CD4-positive, alpha-beta T cell treated with Interleukin-6 for 4 hours (primary cell): ENCODE measurements at regions not wholly inside any gene's neighbourhood (a gene's known extent, or its start where the extent isn't known, plus 50 kb on each side); places are given as distances from the start of the nearest gene placed in this dataset.

ENCODE experiments used
- DNase-seq: peaks from one replicate; pipeline ENCODE4 v3.0.0-alpha.2; 2020; ENCODE audit warnings: mixed read lengths

DNA sequence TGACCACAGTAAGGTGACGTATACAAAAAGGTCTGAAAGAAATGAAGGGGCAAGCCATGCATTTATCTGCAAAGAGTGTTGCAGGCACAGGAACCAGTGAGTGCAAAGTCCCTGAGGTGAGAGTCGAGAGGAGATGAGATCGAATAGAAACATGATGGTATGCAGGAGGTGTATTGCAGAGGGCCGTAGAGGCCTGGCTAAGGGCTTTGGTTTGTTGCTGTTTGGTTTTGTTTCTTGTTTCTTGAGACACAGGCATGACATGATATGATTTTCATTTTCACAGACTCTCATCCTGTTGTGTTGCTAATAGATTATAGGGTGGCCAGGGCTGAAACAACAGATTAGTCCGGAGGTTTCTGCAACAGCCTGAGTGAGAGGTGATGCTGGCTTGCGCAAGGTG lies 80.4 kb downstream of the HSPH1 start:
- DNase-seq, result no peak

DNA sequence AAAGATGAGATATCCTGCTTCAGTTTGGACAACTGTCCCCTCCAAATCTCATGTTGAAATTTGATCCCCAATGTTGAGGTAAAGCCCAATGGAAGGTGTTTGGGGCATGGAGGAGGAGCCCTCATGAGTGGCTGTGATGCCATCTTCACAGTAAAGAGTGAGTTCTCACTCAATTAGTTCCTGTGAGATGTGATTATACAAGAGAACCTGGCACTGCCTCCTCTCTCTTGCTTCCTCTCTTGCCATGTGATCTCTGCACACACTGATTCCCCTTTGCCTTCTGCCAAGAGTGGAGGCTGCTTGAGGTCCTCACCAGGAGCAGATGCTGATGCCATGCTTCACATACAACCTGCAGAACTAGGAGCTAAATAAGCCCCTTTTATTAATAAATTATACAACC lies 86.9 kb downstream of the HSPH1 start:
- no peak for DNase-seq

DNA sequence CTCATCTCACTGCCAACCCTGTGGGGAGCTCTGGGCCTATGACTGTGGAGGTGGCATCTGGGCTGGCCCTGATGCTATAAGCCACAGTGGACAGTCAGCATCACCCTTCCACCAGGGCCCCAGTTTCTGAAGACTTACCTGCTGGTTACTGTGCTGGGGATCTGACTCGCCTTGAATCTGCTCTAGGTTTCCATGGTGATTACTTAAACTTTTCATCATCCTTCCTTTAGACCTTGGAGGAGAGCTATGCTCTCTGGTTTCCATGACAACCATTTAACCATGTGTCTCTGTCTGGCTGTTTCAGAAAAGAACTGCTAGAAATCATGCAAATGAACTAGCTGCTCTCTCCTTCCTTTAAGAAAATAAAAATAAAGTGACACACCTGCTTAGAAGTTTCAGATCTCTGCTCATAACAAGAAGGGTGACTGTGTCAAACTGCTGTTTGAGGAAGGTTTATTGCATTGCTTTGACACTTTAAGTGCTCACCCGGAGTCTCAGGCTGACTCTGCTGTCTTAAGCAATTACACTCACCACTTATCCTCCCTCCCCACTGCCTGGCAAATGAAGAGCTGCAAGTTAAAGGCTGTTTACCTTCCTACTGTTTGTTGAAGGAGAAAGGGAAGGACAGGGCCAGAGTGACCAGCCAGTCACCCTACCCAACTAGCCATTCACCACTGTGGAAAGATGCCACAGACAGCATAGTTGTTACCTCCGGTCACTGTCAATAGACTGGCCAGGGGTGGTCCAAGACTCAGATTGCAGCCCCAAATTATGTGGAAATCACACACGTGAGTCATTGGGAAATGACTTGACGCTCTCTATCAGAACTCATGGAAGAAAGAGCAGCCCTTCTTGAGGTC lies 87.6 kb downstream of the HSPH1 start:
- no peak for DNase-seq

DNA sequence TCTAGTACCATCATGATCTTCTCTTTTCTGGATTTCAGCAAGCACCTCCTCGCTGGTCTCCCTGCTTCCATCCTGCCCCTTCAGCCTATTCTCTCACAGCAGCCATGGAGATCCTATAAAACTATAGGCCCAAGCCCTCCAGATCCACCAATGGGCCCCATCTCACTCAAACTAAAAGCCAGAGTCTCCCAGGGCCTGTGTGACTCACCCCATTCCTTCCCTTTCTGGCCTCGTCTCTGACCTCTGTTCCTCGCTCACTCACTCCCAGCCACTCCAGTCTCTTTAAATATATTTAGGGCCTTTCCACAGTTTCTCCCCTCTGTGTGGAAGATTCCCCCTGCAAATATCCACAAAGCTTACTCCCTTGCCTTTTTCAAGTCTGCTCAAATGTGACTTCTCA lies 89.7 kb downstream of the HSPH1 start:
- no peak for DNase-seq

DNA sequence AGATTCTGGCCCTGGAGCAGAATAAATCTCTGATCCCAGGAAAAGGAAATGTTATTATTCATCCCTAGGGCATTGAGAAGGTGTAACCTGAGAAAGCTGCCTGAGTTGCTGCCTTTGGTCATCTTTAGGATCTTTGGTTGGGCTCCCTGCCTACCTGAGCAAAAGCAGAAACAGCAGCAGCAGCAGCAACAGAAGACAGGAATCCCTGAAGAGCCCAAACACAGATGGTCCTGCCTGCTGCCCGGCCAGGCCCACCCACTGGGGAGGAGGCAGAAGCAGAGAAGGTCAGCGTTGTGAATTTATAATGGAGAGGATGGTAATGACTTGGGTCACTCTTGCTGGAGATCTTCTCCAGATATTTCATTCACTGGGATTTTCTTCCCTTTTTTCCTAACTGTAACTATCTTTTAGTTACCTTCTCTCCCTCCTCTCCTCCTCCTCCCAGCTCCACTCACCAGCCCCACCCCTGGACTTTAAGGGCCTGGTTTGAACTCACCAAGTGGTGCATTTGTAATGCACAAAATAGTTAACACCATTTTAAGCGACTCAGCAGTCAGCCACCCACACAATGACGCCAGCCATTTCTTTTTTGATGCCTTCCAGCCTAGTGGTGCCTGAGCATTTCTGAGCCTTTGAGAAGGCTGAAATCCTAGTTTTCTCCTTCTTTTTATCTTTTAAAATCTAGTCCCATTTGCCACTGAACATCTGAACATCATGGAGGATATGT lies 91.7 kb downstream of the HSPH1 start:
- DNase-seq, result no peak

DNA sequence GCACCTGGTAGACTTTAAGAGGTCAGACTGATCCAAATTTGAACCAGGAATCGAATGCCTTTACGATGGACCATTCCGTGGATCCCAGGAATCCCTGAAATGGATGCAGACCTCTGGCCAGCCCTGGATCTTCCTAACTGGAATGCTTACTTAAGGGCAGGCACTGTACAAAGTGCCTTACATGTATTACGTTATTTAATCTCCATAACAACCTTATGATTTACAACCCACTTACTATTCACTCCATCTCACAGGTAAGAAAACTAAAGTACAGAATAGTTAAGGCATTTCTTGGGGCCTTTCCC lies 93.6 kb downstream of the HSPH1 start:
- DNase-seq, result no peak

DNA sequence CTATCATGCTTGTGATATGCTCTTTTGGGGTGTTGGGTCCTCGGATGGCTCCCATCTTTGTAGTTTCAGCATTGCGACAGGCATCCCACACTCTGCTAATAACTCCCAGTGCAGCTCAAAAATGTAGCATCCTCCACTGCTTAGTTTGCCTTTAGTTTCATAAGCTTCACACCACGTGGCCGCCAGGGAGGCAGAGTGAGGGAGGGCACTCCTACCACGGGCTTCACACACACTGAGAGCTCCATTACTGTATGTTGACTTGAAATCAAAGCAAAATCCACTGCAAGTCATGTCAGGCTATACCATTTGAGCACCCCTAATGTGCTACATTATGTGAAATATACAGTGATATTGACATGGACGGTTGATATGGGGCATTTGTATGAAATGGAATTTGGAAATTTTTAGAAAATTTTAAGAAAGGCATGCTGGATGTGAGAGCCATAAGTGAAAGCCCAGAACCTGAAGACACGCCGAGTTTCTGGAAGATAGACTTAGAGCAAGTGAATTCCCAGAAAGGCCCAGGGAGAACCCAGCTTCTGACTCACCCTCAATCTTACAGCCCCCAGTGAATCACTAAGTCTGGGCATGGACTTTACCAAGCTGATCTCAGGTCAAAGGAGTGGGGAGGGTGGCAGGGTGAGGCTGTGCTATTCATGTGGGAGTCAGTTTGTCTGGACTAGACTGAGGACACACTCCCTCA lies 94.1 kb downstream of the HSPH1 start:
- no peak for DNase-seq

DNA sequence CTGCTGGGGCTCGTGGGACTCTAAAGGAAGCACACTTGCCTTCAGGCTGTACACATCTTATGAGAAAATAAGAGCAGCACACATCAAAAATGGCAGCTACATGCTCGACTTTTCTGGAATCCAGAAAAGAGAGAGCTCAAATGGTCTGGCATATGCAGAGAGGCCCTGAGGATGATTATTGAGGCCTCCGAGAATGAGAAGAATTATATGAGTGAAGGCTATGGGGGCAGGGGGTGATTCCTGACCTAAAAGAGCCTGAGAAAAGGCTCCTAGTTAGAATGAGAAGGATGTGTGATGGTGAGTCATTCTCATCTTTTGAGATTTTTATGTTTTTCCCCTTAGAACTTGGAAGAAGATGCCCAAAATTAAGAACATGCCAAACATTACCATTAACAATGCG lies 97.1 kb downstream of the HSPH1 start:
- DNase-seq, result no peak

DNA sequence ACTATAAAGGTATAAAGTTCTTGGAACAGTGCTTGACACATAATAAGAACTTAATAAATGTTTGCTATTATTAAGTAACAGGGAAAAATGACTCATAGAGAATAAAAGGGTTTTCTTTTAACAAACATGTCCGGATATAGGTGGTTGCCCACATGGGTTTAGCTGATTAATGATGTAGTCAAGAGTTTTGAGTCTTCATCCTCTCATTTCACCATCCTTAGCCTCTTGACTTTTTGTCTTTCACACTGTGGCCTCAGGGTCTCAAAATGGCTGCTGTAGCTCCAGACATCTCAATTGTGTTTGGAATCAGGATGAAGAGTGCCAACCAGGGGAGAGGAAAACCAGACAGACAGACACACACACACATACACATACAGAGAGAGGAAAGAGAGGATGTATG lies 97.9 kb downstream of the HSPH1 start:
- no peak for DNase-seq

DNA sequence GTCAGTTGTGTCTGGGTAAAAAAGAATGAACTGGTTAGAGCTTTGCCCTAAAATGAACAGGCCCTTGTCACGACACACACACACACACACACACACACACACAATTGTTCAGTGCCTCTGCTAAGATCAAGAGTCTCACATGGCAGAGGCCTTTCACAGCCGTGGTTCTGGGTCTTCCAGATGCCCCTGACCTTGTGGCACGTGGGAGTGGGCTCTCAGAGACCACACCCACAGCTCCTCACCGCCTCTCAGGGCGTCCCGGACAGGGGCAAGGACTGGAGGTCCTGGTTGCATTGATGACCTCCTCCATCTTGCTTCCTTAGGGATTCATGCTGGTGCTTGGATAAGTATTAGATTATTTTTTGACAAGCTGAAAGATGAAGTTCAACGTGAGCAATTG lies 101.0 kb downstream of the HSPH1 start:
- DNase-seq, result no peak

DNA sequence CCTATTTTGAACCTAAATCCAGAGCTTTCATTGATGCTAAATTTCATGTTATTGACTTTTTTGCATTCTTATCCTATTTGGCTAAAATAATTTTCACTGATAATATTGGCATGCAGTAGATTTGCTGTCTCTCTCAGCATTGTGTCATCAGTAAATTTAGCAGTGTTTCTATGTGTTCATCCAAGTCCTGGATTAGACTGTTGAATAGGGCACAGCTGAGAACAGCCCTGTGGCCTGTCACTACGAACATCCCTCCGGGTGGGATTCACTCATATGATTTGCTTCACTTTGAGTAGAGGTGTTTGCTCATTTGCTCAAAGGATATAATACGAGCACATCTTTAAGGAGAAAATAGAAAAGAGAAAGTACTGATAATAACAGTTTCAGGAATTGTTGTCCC lies 101.5 kb downstream of the HSPH1 start:
- no peak for DNase-seq

DNA sequence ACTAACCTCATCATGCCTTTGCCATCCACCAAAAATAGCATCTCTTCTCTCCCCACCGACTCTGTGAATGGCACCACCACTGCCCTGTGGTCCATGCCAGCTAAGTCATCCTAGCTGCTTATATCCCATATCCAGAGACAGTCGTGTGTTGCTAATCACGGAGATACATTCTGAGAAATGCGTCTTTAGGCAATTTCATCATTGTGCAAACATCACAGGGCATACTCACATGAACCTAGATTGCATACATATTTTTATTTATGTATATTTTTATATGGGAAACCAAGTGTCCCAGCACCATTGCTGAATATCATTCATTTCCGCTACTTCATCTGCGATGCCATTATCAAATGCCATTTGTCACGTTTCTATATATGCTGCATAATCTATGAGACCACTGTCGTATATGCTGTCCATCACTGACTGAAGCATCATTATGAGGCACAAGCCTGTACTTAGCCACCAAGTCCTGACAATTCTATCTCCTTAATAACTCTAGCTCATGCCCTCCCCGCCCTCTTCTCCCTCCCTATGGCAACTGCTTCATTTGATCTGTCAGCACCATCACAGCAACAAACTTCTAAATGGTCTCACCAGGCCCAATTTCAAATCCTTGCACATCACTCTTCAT lies 104.2 kb downstream of the HSPH1 start:
- DNase-seq, result no peak

DNA sequence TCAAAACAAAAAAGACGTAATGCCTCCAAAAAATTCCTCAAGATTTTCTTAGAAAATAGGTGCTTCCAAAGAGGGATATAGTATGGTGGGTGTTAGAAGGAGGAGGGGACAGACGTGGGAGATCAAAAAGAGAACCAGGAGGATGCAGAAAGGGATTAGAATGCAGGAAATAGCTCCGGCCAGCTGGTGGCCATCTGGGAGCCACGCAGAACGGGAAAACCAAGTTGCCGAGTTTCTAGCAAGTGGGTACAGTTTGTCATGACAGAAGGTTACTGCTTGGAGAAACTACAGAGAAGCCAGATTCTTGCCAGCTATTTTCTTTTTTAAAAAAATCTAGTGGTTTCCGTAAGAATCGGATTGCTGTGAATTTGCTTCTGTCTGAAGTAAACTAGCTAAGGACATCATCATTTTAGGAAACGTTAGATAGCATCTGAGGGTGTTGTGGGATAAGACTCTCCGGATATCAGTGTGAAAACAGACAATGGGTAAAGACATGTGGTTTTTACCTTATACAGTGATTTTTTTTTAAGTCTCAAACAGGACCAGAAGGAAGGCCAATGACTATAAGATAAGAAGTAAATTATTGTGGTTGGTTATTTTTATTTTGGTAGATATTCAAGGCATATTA lies 104.9 kb downstream of the HSPH1 start:
- no peak for DNase-seq

DNA sequence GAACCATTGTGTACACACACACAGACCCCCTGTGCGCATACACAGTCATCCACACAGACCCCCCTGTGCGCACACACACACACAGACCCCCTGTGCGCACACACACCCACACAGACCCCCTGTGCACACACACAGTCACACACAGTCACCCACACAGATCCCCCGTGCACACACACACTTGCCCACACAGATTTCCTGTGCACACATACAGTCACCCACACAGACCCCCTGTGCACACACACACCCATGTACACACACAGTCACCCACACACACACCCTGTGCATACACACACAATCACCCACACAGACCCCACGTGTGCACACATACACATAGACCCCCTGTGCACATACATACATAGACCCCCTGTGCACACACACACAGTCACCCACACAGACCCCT lies 106.1 kb downstream of the HSPH1 start:
- no peak for DNase-seq

DNA sequence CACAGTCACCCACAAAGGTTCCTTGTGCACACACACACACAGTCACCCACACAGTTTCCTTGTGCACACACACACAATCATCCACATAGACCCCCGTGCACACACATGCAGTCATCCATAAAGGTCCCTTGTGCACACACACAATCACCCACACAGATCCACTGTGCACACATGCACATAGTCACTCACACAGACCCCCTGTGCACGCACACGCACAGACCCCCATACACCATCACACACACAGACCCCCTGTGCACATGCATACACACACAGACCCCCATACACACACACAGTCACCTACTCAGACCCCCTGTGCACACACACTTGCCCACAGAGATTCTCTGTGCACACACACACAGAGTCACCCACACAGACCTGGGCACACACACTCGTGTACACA lies 107.1 kb downstream of the HSPH1 start:
- DNase-seq, result no peak

DNA sequence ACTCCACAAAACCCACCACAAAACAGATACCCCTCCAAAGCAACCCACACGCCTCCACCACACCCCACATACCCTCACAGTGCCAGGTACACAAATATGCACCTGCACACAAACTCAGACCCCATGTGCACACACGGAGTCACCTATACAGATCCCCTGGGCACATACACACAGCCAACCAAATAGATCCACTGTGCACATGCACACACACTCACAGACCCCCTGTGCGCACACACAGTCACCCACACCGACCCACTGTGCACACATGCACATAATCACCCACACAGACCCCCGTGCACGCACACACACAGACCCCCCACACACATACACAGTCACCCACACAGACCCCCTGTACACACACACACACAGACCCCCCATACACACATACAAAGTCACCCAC lies 107.8 kb downstream of the HSPH1 start:
- no peak for DNase-seq

DNA sequence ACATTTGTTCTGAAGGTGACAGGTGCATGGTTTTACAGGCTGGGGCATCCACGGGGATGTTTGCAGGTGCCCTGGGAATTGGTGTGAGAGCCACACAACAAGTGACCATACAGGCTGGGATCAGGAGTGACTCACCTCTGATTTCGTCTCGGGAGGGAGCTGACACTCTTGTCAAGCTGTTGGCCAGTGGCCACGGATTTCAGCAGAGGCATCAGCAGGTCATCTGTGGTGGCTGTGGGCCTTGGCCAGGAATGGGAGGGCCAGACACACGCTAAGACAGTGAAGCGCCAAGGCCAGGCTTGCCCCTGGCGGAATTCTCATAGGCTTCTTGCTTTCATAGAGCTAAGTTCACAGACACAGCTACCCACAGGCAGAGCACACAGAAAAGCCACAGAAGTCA lies 108.6 kb downstream of the HSPH1 start:
- no peak for DNase-seq

DNA sequence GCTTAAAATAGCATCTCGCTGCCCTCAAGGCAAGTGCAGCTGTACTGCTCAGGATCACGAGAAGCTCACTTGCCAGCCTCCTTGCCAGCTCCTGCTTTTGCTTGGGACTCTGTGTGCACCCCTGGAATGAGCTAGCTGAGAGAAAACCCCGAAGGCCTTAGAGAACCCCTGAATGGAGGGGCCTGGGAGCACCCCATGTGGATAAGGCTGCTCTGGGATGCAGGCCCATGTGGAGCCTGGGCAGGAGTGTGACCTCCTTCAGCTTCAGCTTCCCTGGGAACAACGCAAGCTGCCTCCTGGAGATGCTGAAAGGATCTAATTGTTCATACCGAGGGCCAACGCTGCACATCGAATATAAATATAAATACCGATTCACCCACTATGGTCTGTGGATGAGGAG lies 109.2 kb downstream of the HSPH1 start:
- DNase-seq, result no peak

DNA sequence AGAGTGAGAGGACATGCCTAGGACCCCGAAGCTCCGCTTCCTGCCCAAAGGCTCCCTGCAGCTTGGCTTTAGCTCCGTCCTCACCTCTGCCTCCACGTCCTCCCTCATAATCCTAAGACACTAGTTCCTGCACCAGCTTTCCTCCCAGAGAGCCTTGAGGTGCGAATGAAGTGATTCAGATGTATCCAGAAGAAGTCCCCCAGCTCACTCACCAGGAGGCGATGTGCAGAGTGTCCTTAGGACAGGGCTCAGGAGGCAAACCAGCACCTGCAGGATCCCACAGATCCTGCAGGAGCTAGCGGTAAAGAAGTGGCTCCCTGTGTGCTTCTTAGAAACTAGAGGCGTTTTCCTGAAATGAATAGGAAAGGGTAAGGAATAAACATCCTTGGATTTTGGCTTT lies 109.7 kb downstream of the HSPH1 start:
- DNase-seq, result no peak

DNA sequence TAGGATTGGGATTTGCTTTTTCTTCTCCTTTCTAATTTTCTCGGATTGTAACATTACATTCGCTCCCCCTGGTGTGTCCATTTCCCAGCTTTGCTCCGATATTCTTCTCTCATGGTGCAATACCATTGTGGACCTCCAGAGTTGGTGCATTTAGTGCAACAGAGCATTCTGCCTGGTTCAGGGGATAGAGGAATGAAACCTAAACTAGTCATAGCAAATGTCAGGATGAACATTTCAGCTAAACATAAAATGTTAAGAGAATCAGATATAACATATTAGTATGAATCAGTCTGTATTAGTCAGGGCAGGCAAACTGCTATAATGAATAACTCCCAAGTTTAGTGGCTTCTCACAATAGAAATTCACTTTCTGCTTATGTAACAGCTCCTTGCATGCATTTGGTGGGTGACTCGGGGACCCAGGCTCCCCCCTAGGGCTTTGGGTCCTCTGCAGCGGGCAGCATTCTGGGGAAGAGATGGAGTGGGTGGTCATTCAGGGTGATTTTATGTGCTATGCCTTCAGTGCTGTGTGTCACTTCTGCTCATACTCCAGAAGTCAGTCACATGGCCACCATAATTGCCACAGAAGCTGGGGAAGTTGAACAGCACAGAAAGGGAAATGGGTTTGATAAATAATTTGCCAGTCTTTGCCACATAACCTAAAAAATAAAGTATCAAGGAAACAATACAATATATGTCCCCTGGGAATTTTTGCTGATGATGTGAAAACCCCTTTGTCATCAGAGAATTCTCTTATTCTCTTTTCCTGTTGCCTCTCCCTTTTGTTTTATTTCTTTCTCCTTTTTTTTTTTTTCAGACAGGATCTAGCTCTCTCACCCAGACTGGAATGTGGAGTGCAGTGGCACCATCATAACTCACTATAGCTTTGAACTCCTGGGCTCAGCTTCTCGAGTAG lies 111.0 kb downstream of the HSPH1 start:
- no peak for DNase-seq

DNA sequence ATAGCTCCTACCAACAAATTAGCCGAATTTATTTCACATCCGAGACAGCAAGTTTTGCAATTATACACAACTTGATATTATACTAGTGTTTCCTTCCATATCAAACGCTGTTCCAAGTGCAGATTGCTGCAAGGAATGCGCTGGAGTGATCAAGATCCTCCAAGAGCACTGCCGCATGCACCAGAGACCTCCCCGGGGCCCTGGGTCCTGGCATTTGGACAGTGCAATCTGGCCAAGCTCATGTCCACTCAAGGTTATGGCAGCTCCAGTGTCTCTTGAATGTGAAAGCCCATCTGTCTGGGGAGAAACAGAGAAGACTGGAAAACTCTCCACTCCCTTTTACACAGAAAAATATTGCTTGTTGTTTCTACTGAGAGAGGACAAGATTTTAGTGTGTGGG lies 111.9 kb downstream of the HSPH1 start:
- DNase-seq, result no peak

DNA sequence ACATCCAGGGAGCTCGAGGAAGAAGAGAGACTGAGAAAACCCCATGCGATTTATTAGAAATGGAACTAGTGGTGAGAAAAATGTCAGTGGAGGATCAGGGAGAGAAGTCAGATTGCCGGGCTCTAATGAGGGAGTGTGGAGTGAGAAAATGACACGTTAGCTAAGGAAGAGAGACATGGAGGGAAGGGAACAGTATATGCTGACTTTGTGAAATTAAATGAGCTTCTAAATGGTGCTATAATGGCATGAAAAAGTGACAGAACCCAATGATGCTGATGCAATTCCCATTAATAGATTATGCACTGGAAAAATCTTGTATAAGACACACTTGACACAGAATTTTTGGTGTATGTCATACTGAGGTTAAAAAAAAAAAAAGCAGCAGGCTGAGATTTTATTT lies 112.6 kb downstream of the HSPH1 start:
- no peak for DNase-seq
